GM19397 (cell line): ENCODE measurements at regions not wholly inside any gene's neighbourhood (a gene's known extent, or its start where the extent isn't known, plus 50 kb on each side); places are given as distances from the start of the nearest gene placed in this dataset.

ENCODE experiments used
- ATAC-seq: cut with Tn5 transposase; IDR thresholded peaks from one replicate; pipeline ENCODE4 v1.9.1; 2021; ENCODE audit warnings: mild to moderate bottlenecking, moderate library complexity; ENCODE audit not compliant: unreplicated experiment

DNA sequence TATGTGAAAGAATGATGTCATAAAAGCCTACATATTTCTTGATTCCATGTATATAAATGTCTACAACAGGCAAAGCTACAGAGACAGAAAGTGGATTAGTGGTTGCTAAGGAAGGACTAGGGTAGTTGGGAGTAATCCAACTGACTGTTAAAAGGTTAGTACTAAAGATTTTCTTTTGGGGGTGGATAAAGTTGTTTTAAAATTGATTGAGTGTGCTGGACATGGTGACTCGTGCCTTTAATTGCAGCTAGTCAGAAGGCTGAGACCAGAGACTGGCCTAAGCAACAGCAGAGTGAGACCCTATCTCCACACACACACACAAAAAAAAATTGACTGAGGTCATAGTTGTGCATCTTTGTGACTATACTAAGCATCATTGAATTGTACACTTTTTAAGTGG is 234.3 kb downstream of the C12orf50 start:
- no peak for ATAC-seq

DNA sequence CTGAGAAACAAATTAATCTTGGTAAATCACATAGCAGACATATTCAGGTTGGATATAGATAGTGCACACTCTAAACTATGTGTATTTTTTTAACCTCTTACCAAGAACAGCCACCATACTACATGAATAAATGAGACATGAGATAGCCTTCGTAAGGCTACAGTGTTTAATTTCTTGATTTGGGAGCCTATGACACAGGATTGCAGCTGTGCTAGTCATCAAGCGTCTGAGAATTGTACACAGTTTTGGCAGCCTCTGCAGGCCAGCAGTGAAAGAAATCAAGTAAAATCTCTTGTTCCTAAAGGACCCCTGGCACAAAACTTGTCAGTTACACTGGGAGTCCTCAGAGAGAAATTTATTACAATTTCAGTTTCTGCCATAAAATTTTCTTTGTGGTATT is 236.1 kb downstream of the C12orf50 start:
- ATAC-seq = no peak

DNA sequence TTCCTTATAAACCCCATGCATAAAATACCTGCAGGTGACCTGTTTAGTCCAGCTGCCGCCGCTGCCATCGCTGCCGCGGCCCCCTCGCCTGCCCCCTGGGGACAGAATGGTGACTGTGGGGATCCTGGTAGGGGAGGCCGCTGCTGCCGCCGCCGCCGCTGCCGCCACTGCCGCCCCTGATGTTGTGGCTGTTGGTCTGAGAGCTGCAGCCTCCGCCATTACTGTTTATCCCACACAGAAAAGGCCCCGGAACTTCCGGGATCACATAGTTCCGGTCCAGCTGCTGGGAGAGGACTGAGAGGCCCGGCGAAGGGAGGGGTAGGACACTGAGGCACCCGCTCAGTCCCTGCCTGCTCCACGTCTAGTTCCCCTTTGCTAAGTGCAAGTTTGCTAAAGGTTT is 244.9 kb downstream of the C12orf50 start:
- ATAC-seq = no peak

DNA sequence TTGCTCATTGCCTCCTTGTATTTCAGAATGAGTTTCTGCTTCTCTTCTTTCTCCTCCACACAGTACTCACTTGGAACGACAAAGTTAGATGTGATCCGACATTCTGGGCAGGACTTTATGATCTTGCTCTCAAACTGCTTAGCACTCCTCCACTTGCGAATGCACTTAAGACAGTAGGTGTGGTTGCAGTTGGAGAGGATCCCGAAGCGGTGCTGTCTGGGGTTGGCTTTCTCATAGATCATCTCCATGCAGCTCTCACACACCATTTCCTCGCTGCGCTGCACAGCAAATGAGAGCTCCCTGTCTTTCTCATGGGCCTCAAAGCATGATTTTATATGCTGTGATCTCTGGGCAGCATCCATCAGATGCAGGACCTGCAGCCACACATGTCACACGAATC is 245.7 kb downstream of the C12orf50 start:
- ATAC-seq = no peak

- no peak for ATAC-seq
These were observed 246.4 kb downstream of the C12orf50 start for GRCh38 chr12:87782838-87783237.

DNA sequence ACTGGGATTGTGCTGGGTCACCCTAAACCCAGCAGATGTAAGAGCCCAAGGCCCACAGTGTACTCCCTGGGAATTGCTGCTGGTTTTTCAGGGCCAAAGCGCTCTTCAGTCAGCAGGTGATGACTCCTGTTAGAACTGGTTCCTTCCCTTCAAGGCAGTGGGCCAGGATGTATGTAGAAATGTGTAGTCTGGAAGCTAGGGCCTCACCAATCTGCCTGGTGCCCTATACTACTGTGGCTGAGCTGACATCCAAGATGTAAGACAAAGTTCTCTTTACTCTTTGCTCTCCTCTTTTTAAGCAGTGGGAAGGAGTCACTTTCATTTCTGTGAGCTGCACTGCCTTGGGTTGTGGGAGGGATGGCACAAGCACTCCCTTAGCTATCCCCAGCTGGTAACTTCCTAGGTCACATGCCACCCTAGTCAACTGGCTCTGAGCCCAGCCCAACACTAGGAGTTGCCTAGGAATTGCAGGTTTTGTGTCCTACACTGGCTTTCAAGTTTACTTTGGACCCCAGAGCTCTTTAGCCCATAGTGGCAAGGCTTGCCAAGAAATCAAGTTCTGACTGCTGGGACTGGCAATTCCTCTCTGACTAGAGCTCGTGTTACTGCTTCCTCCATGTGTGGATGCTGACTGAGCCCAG is 249.2 kb downstream of the C12orf50 start:
- ATAC-seq = no peak

- no peak for ATAC-seq
These were observed 250.2 kb downstream of the C12orf50 start for GRCh38 chr12:87779016-87779415.

GRCh38 chr12:87778065-87778464 is 251.1 kb downstream of the C12orf50 start:
- no peak for ATAC-seq

DNA sequence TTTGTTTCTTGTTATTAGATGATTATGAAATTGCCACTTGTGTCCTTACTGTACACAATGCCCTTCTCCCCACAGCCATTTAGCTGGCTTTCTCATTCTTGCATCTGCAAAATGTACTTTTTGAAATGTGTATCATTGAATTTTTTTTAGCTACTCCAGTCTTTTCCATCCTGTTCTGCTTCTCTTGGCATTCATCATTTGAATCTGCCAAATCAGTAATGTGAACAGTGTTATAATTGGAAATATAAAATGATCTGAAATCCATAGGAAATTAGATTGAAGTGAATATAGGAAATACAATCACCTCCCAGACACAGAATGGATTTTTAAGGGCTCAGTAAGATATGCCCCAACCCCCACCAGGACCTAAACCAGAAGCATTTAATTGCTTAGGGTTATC is 253.4 kb downstream of the C12orf50 start:
- ATAC-seq = no peak

GRCh38 chr12:87775051-87775450 is 254.2 kb downstream of the C12orf50 start:
- ATAC-seq = no peak

- no peak for ATAC-seq
These were observed 256.8 kb downstream of the C12orf50 start for GRCh38 chr12:87772401-87772800.

- ATAC-seq = no peak
These were observed 260.5 kb downstream of the C12orf50 start for GRCh38 chr12:87768501-87769287.

DNA sequence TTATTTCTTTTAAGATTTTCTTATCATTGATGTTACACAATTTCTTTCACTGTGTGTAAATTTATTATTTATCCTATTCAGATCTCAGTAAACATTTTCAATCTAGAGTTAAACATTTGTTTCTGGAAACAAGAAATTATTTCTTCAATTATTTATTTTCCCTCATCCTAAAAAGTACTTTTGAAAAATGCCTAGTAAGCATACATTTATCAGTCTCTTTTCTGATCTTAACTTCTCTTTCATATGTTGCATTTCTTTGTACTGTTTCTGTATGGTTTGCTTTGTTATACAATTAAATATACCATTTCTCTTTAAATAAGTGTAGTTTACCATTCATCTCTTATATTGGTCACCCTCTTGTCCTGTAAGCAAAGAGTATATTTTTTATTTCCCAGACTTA is 263.2 kb downstream of the C12orf50 start:
- no peak for ATAC-seq

DNA sequence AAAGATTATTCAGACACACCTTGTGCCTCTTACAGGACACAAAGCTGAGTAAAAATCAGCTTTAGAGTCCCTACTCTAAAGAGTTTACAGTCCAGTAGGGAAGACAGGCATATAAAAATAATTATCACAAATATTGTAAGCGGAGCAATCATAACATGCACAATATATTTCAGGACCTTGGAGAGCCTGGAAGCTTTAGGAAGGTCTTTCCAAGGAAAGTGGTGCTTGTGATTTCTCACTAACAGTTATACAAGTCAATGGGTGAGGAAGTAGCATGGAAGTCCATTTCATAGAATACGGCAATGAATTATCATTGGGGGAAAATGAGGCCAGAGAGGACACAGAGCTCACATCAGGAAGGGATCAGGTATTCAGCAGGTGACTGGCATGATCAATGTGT is 268.3 kb downstream of the C12orf50 start:
- ATAC-seq = no peak

GRCh38 chr12:87758271-87758670 is 270.9 kb downstream of the C12orf50 start:
- no peak for ATAC-seq

DNA sequence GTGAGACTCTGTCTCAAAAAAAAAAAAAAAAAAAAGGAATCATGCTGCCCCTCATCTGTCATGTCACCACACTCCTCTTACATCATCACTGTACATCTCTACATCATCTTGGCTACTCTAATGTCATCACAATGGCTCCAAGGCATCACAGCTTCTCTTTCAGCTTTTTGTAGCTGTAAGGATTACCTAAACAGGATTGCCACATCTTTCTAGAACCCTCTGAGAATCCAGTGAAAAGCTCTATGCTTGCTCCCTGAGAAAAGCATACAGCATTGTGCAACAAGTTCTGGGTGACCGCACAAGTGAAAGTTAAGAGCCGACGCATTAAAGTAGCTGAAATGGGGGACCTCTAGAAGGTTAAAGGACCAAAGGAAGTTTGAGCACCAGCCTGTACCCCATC is 272.5 kb downstream of the C12orf50 start:
- no peak for ATAC-seq

- no peak for ATAC-seq
These were observed 273.1 kb downstream of the C12orf50 start for GRCh38 chr12:87756111-87756510.

GRCh38 chr12:87728931-87729593 is 300.1 kb downstream of the C12orf50 start:
- ATAC-seq = no peak

DNA sequence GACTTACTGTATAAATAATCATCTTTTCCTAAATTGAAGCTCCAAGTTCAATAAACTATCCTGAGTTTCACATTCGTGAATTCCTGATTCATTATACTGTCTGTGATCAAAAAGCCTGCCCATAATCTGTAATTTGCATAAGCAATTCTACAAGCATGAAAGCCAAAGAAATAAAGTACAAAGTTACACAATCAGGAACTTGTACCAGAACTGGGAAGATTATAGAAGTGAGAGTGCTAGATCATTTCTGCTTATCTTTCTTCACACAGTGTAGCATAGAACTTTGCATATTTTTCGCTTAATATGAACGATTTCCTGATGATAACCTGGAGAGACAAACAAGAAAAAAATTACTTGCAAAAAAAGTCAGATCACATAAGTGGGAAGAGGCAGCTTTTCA is 308.2 kb downstream of the C12orf50 start:
- no peak for ATAC-seq

DNA sequence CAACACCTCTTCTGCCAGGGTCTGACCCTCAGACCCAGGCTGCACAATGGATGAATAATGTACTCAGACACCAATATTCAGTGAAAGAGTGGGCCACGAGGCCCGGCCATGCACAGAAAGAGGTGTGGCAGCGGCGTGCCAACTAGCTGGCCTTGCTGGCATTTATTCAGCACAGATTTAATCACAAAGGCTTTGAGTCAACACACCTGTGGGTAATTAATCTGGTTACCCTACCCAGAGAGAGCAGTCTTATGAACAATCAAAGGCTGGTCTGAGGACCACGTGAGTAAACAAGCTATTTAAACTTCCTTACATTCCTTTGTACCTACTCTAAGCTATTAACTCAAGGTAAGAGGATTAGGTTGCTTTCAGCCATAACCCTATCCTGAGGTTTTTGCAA is 324.8 kb downstream of the C12orf50 start:
- ATAC-seq = no peak

- no peak for ATAC-seq
These were observed 338.9 kb downstream of the C12orf50 start for GRCh38 chr12:87690236-87690810.

GRCh38 chr12:87689196-87689595 is 340.0 kb downstream of the C12orf50 start:
- ATAC-seq = no peak
